MM.1S (cell line): ENCODE measurements at regions not wholly inside any gene's neighbourhood (a gene's known extent, or its start where the extent isn't known, plus 50 kb on each side); places are given as distances from the start of the nearest gene placed in this dataset.

Experiments
- DNase-seq: peaks from one replicate; pipeline ENCODE4 v3.0.0-alpha.2; 2015
- H2AFZ ChIP-seq: fragments of 300-600 bp; sonication (generic); 2 replicates; pipeline ENCODE4 v1.6.0; 2016; ENCODE audit warnings: antibody characterized with exemption, low read length
- H3F3A ChIP-seq: fragments of 300-600 bp; sonication (generic); 2 replicates; pipeline ENCODE4 v1.6.1; 2016; ENCODE audit warnings: mild to moderate bottlenecking, antibody characterized with exemption, low read length, moderate library complexity, mixed read lengths; ENCODE audit not compliant: insufficient read depth
- H3K27ac ChIP-seq: fragments of 300-600 bp; sonication (generic); 2 replicates; pipeline ENCODE4 v1.5.1; 2016; ENCODE audit warnings: mild to moderate bottlenecking, low read length
- H3K27me3 ChIP-seq: fragments of 300-600 bp; sonication (generic); replicated peaks from 2 replicates; pipeline ENCODE4 v1.6.0; 2016; ENCODE audit warnings: low read length; ENCODE audit not compliant: insufficient read depth
- H3K36me3 ChIP-seq: fragments of 300-600 bp; sonication (generic); replicated peaks from 2 replicates; pipeline ENCODE4 v1.6.1; 2016; ENCODE audit warnings: mild to moderate bottlenecking, low read length, mixed read lengths; ENCODE audit not compliant: insufficient read depth
- H3K4me1 ChIP-seq: fragments of 300-600 bp; sonication (generic); 2 replicates; pipeline ENCODE4 v1.6.1; 2016; ENCODE audit warnings: low read length, mixed read lengths
- H3K4me2 ChIP-seq: fragments of 300-600 bp; sonication (generic); 2 replicates; pipeline ENCODE4 v1.6.0; 2016; ENCODE audit warnings: low read depth, low read length
- H3K4me3 ChIP-seq: fragments of 300-600 bp; sonication (generic); 2 replicates; pipeline ENCODE4 v1.5.1; 2016; ENCODE audit warnings: low read length, mixed read lengths
- H3K79me2 ChIP-seq: fragments of 300-600 bp; sonication (generic); 2 replicates; pipeline ENCODE4 v1.6.1; 2016; ENCODE audit warnings: mixed run types, low read length, mixed read lengths
- H3K9ac ChIP-seq: fragments of 300-600 bp; sonication (generic); 2 replicates; pipeline ENCODE4 v1.6.1; 2016; ENCODE audit warnings: low read length, mixed read lengths
- H3K9me2 ChIP-seq: fragments of 300-600 bp; sonication (generic); replicated peaks from 2 replicates; pipeline ENCODE4 v1.6.1; 2016; ENCODE audit warnings: mild to moderate bottlenecking, low read length, mixed read lengths; ENCODE audit not compliant: insufficient read depth
- H3K9me3 ChIP-seq: fragments of 300-600 bp; sonication (generic); replicated peaks from 2 replicates; pipeline ENCODE4 v1.6.1; 2016; ENCODE audit warnings: mild to moderate bottlenecking, low read length, mixed read lengths; ENCODE audit not compliant: insufficient read depth
- H4K20me1 ChIP-seq: fragments of 300-600 bp; sonication (generic); 2 replicates; pipeline ENCODE4 v1.6.1; 2016; ENCODE audit warnings: mild to moderate bottlenecking, low read length, moderate library complexity, mixed read lengths; ENCODE audit not compliant: insufficient read depth
- CTCF ChIP-seq: fragments of 300-600 bp; sonication (generic); IDR thresholded peaks from 2 replicates; pipeline ENCODE4 v1.5.1; 2016; ENCODE audit warnings: antibody characterized with exemption, low read length, mixed read lengths
- EZH2 ChIP-seq: fragments of 300-600 bp; sonication (generic); optimal IDR thresholded peaks from 2 replicates; pipeline ENCODE3; 2017; ENCODE audit warnings: low read depth, mild to moderate bottlenecking, antibody characterized with exemption, low read length, mixed read lengths
- EZH2phosphoT487 ChIP-seq: fragments of 300-600 bp; sonication (generic); IDR thresholded peaks from 2 replicates; pipeline ENCODE4 v1.6.1; 2018; ENCODE audit warnings: antibody characterized with exemption, low read length

- Histone ChIP-seq H3K4me1 (no peaks in the 10 kb centered on the region), H3K4me2 (no peak overlapping the region), H2AFZ (no peak overlapping the region), H3K9me3 (no peaks in the 10 kb centered on the region), H3K27ac (no peak overlapping the region), H3F3A (no peaks in the 10 kb centered on the region), H3K4me3 (no peak overlapping the region), H3K79me2 (no peaks in the 10 kb centered on the region), H3K9me2 (no peaks in the 10 kb centered on the region), H3K36me3 (no peaks in the 10 kb centered on the region), H3K27me3 (no peaks in the 10 kb centered on the region), H3K9ac (no peak overlapping the region), H4K20me1 (no peaks in the 10 kb centered on the region)
- DNase-seq = no peak
- TF ChIP-seq EZH2phosphoT487 (no peak), EZH2 (no peak), CTCF (no peak)
Measured at GRCh38 chr10:24152270-24152669, 56.7 kb upstream of the KIAA1217 start.

- Histone ChIP-seq H3F3A (no peaks in the 10 kb centered on the region), H3K79me2 (no peaks in the 10 kb centered on the region), H4K20me1 (no peaks in the 10 kb centered on the region), H2AFZ (no peak overlapping the region), H3K4me1 (no peaks in the 10 kb centered on the region), H3K9ac (no peak overlapping the region), H3K27me3 (no peaks in the 10 kb centered on the region), H3K9me3 (no peaks in the 10 kb centered on the region), H3K27ac (no peak overlapping the region), H3K36me3 (no peaks in the 10 kb centered on the region), H3K4me2 (no peak overlapping the region), H3K4me3 (no peak overlapping the region), H3K9me2 (no peaks in the 10 kb centered on the region)
- TF ChIP-seq CTCF = no peak
- TF ChIP-seq EZH2 = no peak
- TF ChIP-seq EZH2phosphoT487 = no peak
- no peak for DNase-seq
Measured at GRCh38 chr10:24153031-24153430, 55.9 kb upstream of the KIAA1217 start.

- no peak for DNase-seq
- Histone ChIP-seq H3K27me3 (no peaks in the 10 kb centered on the region), H3K36me3 (no peaks in the 10 kb centered on the region), H3K4me2 (no peak overlapping the region), H3F3A (no peaks in the 10 kb centered on the region), H3K4me1 (no peaks in the 10 kb centered on the region), H3K9ac (no peak overlapping the region), H3K9me3 (no peaks in the 10 kb centered on the region), H2AFZ (no peak overlapping the region), H3K27ac (no peak overlapping the region), H4K20me1 (no peaks in the 10 kb centered on the region), H3K79me2 (no peaks in the 10 kb centered on the region), H3K4me3 (no peak overlapping the region), H3K9me2 (no peaks in the 10 kb centered on the region)
- no peak for TF ChIP-seq EZH2
Measured at GRCh38 chr10:24153537-24153936, 55.4 kb upstream of the KIAA1217 start.

GRCh38 chr10:24156686-24157085 is 52.3 kb upstream of the KIAA1217 start:
- H2AFZ ChIP-seq = no peak overlapping the region
- H3F3A ChIP-seq = no peaks in the 10 kb centered on the region
- H3K9ac ChIP-seq = no peak overlapping the region
- H3K9me3 ChIP-seq = no peaks in the 10 kb centered on the region
- H3K27ac ChIP-seq = no peak overlapping the region
- no peaks in the 10 kb centered on the region for H3K9me2 ChIP-seq
- H3K27me3 ChIP-seq = no peaks in the 10 kb centered on the region
- no peaks in the 10 kb centered on the region for H3K36me3 ChIP-seq
- no peaks in the 10 kb centered on the region for H4K20me1 ChIP-seq
- TF ChIP-seq EZH2phosphoT487 = no peak
- TF ChIP-seq CTCF = no peak
- TF ChIP-seq EZH2 = no peak
- no peaks in the 10 kb centered on the region for H3K4me1 ChIP-seq
- DNase-seq = no peak
- no peak overlapping the region for H3K4me3 ChIP-seq
- no peaks in the 10 kb centered on the region for H3K79me2 ChIP-seq
- H3K4me2 ChIP-seq = no peak overlapping the region
